Heart right ventricle (tissue), 16 donors: ENCODE measurements at regions not wholly inside any gene's neighbourhood (a gene's known extent, or its start where the extent isn't known, plus 50 kb on each side); places are given as distances from the start of the nearest gene placed in this dataset.

Experiments
- ATAC-seq, 8 donors: fragments of 200-7000 bp; cut with Tn5 transposase; one replicate each; pipeline ENCODE4 v1.9.1; 2020; ENCODE audit warnings: mild to moderate bottlenecking in 8 of 8, moderate library complexity in 8 of 8, moderate number of reproducible peaks in 1 of 8
- DNase-seq, 2 donors: peaks; one replicate each; pipeline ENCODE4 v3.0.0-alpha.2; 2020
- H3K27ac ChIP-seq, 10 donors: fragments of 200-600 bp; sonication (generic) in 2 of 10; one replicate each; pipeline versions ENCODE4 v1.5.0 to v1.8.0; 2020 to 2022; ENCODE audit warnings: mild to moderate bottlenecking in 3 of 10
- H3K27me3 ChIP-seq, 7 donors: fragments of 200-600 bp; one replicate each; pipeline ENCODE4 v1.8.0; 2021 to 2022; ENCODE audit warnings: mild to moderate bottlenecking in 2 of 7
- H3K36me3 ChIP-seq, 9 donors: fragments of 200-600 bp; sonication (generic) in 1 of 9; one replicate each; pipeline versions ENCODE4 v1.5.0 to v1.8.0; 2020 to 2022; ENCODE audit warnings: mild to moderate bottlenecking in 2 of 9
- H3K4me1 ChIP-seq, 9 donors: fragments of 200-600 bp; sonication (generic) in 1 of 9; one replicate each; pipeline versions ENCODE4 v1.5.0 to v1.8.0; 2020 to 2022; ENCODE audit warnings: mild to moderate bottlenecking in 4 of 9
- H3K4me3 ChIP-seq, 10 donors: fragments of 200-600 bp; sonication (generic) in 2 of 10; one replicate each; pipeline versions ENCODE4 v1.5.0 to v1.8.0; 2020 to 2022; ENCODE audit warnings: mild to moderate bottlenecking in 7 of 10, moderate library complexity in 2 of 10
- H3K9me3 ChIP-seq, 11 donors: fragments of 200-600 bp in 10 of 11; sonication (generic) in 2 of 11; one replicate each; pipeline versions ENCODE4 v1.5.0 to v1.8.0; 2013 to 2022; ENCODE audit warnings: mild to moderate bottlenecking in 2 of 11, control low read depth in 1 of 11, moderate library complexity in 1 of 11
- WGBS, 2 donors: extraction: QIAGEN DNeasy Blood & Tissue Kit; methylation state at CpG; one replicate each; pipeline ENCODE4 v1.1.7; 2013; ENCODE audit warnings: inconsistent platforms in 1 of 2; 5-methylcytosine and 5-hydroxymethylcytosine counted together
- intact Hi-C, 10 donors: fragments of 100-400 bp; cut with DNase I; formaldehyde crosslinking; loops; one replicate each; pipeline versions ENCODE4 v1.11.1 to v1.14.2; 2022
- TF ChIP-seq, protein P1 (sequence below), 9 donors: fragments of 200-600 bp; sonication (generic) in 2 of 9; IDR thresholded peaks; one replicate each; pipeline versions ENCODE4 v1.5.0 to v1.8.0; 2021 to 2022; ENCODE audit warnings: antibody characterized with exemption in 9 of 9, mild to moderate bottlenecking in 5 of 9, moderate library complexity in 1 of 9
- donor health status: Arrhythmogenic right ventricular cardiomyopathy.
- donor health status: ischemic (EF 13 %, LVEDD 7.1; RV severe dilation, severe dysfunction).
- donor health status: healthy with polysubstance abuse.
- donor health status: DM: no; HTN: yes; CAD: no.
- donor health status: DM: no; HTN: no; CAD: no.
- donor health status: ischemic (EF 25% LVEDD 6.9; RV normal size, moderate dysfunction).
- donor health status: ischemic (EF 25% LVEDD 5.7; RV mildly dilated, moderate dysfunction).
- donor health status: healthy.
- donor health status: DM: yes; HTN: yes; CAD: no.
- donor health status: Ischemic cardiomyopathy.
- donor health status: ischemic (EF 35%, LVEDD 5.7; RV mildly dilated, moderate dysfunction).
- donor health status: nonischemic (EF 11% LVEDD 7.7; RV severe dilation, severe dysfunction).
- donor health status: DM: yes; HTN: yes; CAD: no.
- donor health status: PGD.
- donor health status: ischemic (EF 29% LVEDD 5.4; RV normal size, mild dysfunction).
- donor health status: nonischemic (EF 23%, LVEDD 6.1; RV moderate dilation, normal function).

DNA sequence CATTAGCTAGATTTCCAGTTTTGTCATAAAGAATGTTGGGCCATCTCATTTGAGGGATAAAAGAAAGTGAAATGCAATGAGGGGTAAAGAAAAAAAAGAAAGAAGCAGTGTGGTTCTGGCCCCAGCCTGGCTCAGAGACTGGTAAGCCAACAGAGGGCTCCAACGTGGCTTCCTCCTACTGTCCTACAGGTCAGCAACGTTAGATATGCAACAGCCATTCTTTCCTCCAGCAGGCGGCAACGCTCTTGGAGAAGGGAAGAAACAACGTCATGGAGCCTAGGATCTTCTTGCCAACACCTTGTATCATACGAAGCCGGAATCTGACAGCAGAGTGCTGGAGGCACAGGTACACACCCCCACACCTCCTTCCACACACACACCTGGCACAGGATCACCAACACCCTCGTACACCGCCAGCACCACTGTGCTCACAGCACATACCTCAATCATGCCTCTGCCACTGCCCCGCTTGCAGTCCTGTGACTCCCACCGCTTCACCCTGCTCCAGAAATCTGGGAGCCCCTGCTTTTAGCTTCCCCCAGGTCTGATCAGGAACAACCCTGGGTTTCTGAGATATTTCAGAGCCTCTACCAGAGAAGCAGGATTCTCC, 102.8 kb downstream of the RPAP3 start:
- no peaks in the 10 kb centered on the region for H3K36me3 ChIP-seq
- TF ChIP-seq, protein P1, sequence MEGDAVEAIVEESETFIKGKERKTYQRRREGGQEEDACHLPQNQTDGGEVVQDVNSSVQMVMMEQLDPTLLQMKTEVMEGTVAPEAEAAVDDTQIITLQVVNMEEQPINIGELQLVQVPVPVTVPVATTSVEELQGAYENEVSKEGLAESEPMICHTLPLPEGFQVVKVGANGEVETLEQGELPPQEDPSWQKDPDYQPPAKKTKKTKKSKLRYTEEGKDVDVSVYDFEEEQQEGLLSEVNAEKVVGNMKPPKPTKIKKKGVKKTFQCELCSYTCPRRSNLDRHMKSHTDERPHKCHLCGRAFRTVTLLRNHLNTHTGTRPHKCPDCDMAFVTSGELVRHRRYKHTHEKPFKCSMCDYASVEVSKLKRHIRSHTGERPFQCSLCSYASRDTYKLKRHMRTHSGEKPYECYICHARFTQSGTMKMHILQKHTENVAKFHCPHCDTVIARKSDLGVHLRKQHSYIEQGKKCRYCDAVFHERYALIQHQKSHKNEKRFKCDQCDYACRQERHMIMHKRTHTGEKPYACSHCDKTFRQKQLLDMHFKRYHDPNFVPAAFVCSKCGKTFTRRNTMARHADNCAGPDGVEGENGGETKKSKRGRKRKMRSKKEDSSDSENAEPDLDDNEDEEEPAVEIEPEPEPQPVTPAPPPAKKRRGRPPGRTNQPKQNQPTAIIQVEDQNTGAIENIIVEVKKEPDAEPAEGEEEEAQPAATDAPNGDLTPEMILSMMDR (IDR thresholded peaks at IDR 0.05): no peak
- peak overlapping the region in 2 of 10 donors; percentile 12 to 16 for H3K27ac ChIP-seq
- DNase-seq (no peak), ATAC-seq (peak in 1 of 8 donors; percentile 24)
- intact Hi-C loops: no loop called here
- H3K27me3 ChIP-seq: no peaks in the 10 kb centered on the region
- 81 to 83% methylated on average over 11 of the region's 11 CpGs for WGBS, 2 donors
- H3K4me1 ChIP-seq: peaks cover 0 to 2% (median 0%) of the 10 kb centered on the region in 9 donors
- H3K4me3 ChIP-seq: no peak overlapping the region
- peaks cover 0 to 23% (median 9%) of the 10 kb centered on the region in 11 donors for H3K9me3 ChIP-seq

DNA sequence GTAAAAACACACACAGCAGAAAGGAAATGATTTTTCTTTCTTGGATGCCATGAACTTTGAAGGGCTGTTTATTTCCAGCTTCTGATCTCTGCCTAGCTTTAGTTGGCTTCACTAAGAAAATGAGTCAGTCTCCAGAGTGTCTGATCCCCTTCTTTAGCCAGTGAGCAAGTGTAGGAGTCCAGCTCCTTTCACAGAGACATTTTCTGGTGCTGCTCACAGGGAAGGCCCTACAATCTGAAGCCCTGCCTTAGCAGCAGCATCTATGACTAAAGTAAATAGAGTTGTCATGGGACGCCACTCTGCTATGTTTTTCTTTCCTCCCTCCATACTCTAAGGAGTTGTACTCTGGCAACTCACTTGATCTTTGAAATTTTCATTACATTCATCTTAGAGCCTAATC, 103.5 kb downstream of the RPAP3 start:
- TF ChIP-seq, protein P1 (IDR thresholded peaks at IDR 0.05): no peak
- H3K27ac ChIP-seq: peak overlapping the region in 1 of 10 donors; percentile 12
- intact Hi-C loops: no loop called here
- no peaks in the 10 kb centered on the region for H3K36me3 ChIP-seq
- no peaks in the 10 kb centered on the region for H3K4me1 ChIP-seq
- peak; percentile 52 to 89 (median 70) for ATAC-seq
- DNase-seq: no peak
- WGBS, 2 donors: 58 to 74% methylated on average over 1 of the region's 1 CpG
- H3K4me3 ChIP-seq: no peak overlapping the region
- H3K9me3 ChIP-seq: peaks cover 0 to 15% (median 3%) of the 10 kb centered on the region in 11 donors
- no peaks in the 10 kb centered on the region for H3K27me3 ChIP-seq

DNA sequence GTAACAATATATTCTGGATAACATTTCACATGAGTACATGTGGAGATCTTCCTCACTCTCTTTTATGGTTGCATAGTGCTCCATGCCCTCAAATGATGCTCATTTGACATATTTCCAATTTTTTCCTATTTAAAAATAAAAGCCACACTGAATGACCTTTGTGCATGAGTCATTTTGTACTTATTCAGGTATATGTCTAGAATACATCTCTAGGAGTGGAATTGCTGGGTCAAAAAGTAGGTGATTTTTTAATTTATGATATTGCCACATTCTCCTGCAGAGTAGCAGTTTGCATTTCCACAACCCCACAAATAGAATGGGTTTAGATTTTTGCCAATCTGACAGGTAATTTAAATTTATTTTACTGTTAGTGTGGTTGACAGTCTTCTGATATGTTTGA, 104.8 kb downstream of the RPAP3 start:
- no peak overlapping the region for H3K27ac ChIP-seq
- intact Hi-C loops: no loop called here
- DNase-seq (no peak), ATAC-seq (no peak)
- no peaks in the 10 kb centered on the region for H3K27me3 ChIP-seq
- H3K4me1 ChIP-seq: no peaks in the 10 kb centered on the region
- no peaks in the 10 kb centered on the region for H3K36me3 ChIP-seq
- peaks cover 0 to 9% (median 0%) of the 10 kb centered on the region in 11 donors for H3K9me3 ChIP-seq
- TF ChIP-seq, protein P1 (IDR thresholded peaks at IDR 0.05): no peak
- no peak overlapping the region for H3K4me3 ChIP-seq

DNA sequence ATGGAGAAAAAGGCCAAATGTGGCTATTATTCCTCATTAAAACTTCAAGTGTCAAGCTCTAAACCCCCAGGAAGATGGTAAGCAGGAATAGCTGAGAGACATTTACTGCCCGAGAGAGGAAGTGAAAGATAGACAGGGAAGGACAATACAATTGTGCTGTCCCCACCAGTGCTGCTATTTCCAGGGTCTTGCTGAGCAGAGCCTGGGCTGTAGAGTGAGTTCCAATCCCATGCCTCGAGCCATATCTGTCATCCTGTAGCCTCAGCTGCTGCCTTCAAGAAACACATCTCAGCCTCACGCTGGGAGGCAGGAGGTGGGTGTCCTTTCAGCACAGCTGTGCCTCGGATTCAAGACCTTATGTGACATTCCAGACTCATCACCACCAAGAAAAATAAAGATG, 114.0 kb downstream of the RPAP3 start:
- H3K4me3 ChIP-seq: no peak overlapping the region
- peak overlapping the region in 6 of 10 donors; percentile 0 to 46 (median 20) for H3K27ac ChIP-seq
- H3K36me3 ChIP-seq: no peaks in the 10 kb centered on the region

More for the DNA sequence above, 114.0 kb downstream of the RPAP3 start:
- peak in 3 of 8 donors; percentile 33 to 41 (median 34) for ATAC-seq
- no peaks in the 10 kb centered on the region for H3K9me3 ChIP-seq
- H3K4me1 ChIP-seq: peaks cover 0 to 19% (median 12%) of the 10 kb centered on the region in 9 donors
- intact Hi-C loops: no loop called here
- TF ChIP-seq, protein P1 (IDR thresholded peaks at IDR 0.05): no peak
- no peak for DNase-seq
- WGBS, 2 donors: 39 to 46% methylated on average over 4 of the region's 4 CpGs
- no peaks in the 10 kb centered on the region for H3K27me3 ChIP-seq
